Activated naive CD4-positive, alpha-beta T cell treated with Interleukin-2 at 50 U/mL for 16 hours (primary cell): ENCODE measurements at regions not wholly inside any gene's neighbourhood (a gene's known extent, or its start where the extent isn't known, plus 50 kb on each side); places are given as distances from the start of the nearest gene placed in this dataset.

ENCODE experiments used
- DNase-seq: peaks from one replicate; pipeline ENCODE4 v3.0.0-alpha.2; 2020

GRCh38 chr4:130393642-130394041 lies 1297.7 kb downstream of the C4orf33 start:
- DNase-seq, result no peak

GRCh38 chr4:130395871-130396270 lies 1299.9 kb downstream of the C4orf33 start:
- DNase-seq, result no peak

GRCh38 chr4:130403221-130403620 lies 1307.3 kb downstream of the C4orf33 start:
- no peak for DNase-seq

GRCh38 chr4:130416228-130416627 lies 1320.3 kb downstream of the C4orf33 start:
- DNase-seq, result no peak

GRCh38 chr4:130419211-130419975 lies 1323.4 kb downstream of the C4orf33 start:
- no peak for DNase-seq

GRCh38 chr4:130422261-130422660 lies 1326.3 kb downstream of the C4orf33 start:
- DNase-seq, result no peak

- DNase-seq, result no peak
These were observed 1328.3 kb downstream of the C4orf33 start for GRCh38 chr4:130424211-130424610.

- no peak for DNase-seq
These were observed 1336.3 kb downstream of the C4orf33 start for GRCh38 chr4:130432289-130432688.

- no peak for DNase-seq
These were observed 1353.8 kb downstream of the C4orf33 start for GRCh38 chr4:130449741-130450140.

GRCh38 chr4:130468340-130468739 lies 1372.4 kb downstream of the C4orf33 start:
- no peak for DNase-seq

- DNase-seq, result no peak
These were observed 1382.5 kb downstream of the C4orf33 start for GRCh38 chr4:130478406-130478805.

- DNase-seq, result no peak
These were observed 1383.1 kb downstream of the C4orf33 start for GRCh38 chr4:130479020-130479419.

- DNase-seq, result no peak
These were observed 1383.7 kb downstream of the C4orf33 start for GRCh38 chr4:130479674-130480073.

- DNase-seq, result no peak
These were observed 1388.9 kb downstream of the C4orf33 start for GRCh38 chr4:130484826-130485225.

- no peak for DNase-seq
These were observed 1389.4 kb downstream of the C4orf33 start for GRCh38 chr4:130485371-130485770.

- DNase-seq, result no peak
These were observed 1390.2 kb downstream of the C4orf33 start for GRCh38 chr4:130486186-130486585.

- no peak for DNase-seq
These were observed 1390.9 kb downstream of the C4orf33 start for GRCh38 chr4:130486841-130487240.

- no peak for DNase-seq
These were observed 1414.7 kb downstream of the C4orf33 start for GRCh38 chr4:130510661-130511060.

GRCh38 chr4:130511776-130512175 lies 1415.8 kb downstream of the C4orf33 start:
- DNase-seq, result no peak

- no peak for DNase-seq
These were observed 1428.1 kb downstream of the C4orf33 start for GRCh38 chr4:130524057-130524456.

- no peak for DNase-seq
These were observed 1434.6 kb downstream of the C4orf33 start for GRCh38 chr4:130530505-130530904.

GRCh38 chr4:130534651-130535050 lies 1438.7 kb downstream of the C4orf33 start:
- no peak for DNase-seq

GRCh38 chr4:130542953-130543352 lies 1447.0 kb downstream of the C4orf33 start:
- no peak for DNase-seq

GRCh38 chr4:130545171-130545570 lies 1449.2 kb downstream of the C4orf33 start:
- no peak for DNase-seq

GRCh38 chr4:130545596-130545995 lies 1449.6 kb downstream of the C4orf33 start:
- DNase-seq, result no peak
